ENCODE measurements at regions not wholly inside any gene's neighbourhood (a gene's known extent, or its start where the extent isn't known, plus 50 kb on each side); places are given as distances from the start of the nearest gene placed in this dataset.

GRCh38 chr3:73164622-73165021, 103.2 kb downstream of the EBLN2 start:
- Histone ChIP-seq H3K9me3 (no peaks in the 10 kb centered on the region), H3K36me3 (no peaks in the 10 kb centered on the region), H3K27me3 (no peaks in the 10 kb centered on the region), H3K4me3 (no peak overlapping the region), H3K4me1 (ENCODE audit: insufficient read depth) (no peaks in the 10 kb centered on the region), H3K27ac (no peak overlapping the region)
- intact Hi-C loops (cut with DNase I) = no loop called here
- no peak for DNase-seq
- TF ChIP-seq EP300 (IDR thresholded peaks at IDR 0.05) = no peak
- no peak for TF ChIP-seq CTCF (IDR thresholded peaks at IDR 0.05)
- TF ChIP-seq POLR2A (IDR thresholded peaks at IDR 0.05) = no peak
- 87 to 90% (median 89%) methylated on average over 4 of the region's 4 CpGs for WGBS, 3 donors

GRCh38 chr3:73175698-73176097, 114.2 kb downstream of the EBLN2 start:
- no peaks in the 10 kb centered on the region for H3K9me3 ChIP-seq
- H3K4me1 ChIP-seq (ENCODE audit: insufficient read depth) = no peaks in the 10 kb centered on the region
- H3K36me3 ChIP-seq = no peaks in the 10 kb centered on the region
- H3K27me3 ChIP-seq = no peaks in the 10 kb centered on the region
- intact Hi-C loops (cut with DNase I) = no loop called here
- H3K27ac ChIP-seq = no peak overlapping the region
- DNase-seq = no peak
- WGBS, 3 donors = 92 to 94% (median 93%) methylated on average over 1 of the region's 1 CpG
- H3K4me3 ChIP-seq = no peak overlapping the region
- TF ChIP-seq POLR2A (IDR thresholded peaks at IDR 0.05) = no peak
- no peak for TF ChIP-seq EP300 (IDR thresholded peaks at IDR 0.05)
- no peak for TF ChIP-seq CTCF (IDR thresholded peaks at IDR 0.05)

- Histone ChIP-seq H3K9me3 (no peaks in the 10 kb centered on the region), H3K4me3 (no peak overlapping the region), H3K4me1 (ENCODE audit: insufficient read depth) (no peaks in the 10 kb centered on the region), H3K27me3 (no peaks in the 10 kb centered on the region), H3K27ac (no peak overlapping the region), H3K36me3 (no peaks in the 10 kb centered on the region)
- TF ChIP-seq EP300 (IDR thresholded peaks at IDR 0.05) = no peak
- DNase-seq = no peak
- WGBS, 3 donors = 85 to 100% (median 86%) methylated on average over 2 of the region's 2 CpGs
- intact Hi-C loops (cut with DNase I) = no loop called here
Measured at GRCh38 chr3:73176941-73177340, 115.5 kb downstream of the EBLN2 start.

GRCh38 chr3:73177827-73178226, 116.4 kb downstream of the EBLN2 start:
- no peaks in the 10 kb centered on the region for H3K27me3 ChIP-seq
- TF ChIP-seq CTCF (IDR thresholded peaks at IDR 0.05) = no peak
- TF ChIP-seq EP300 (IDR thresholded peaks at IDR 0.05) = no peak
- TF ChIP-seq POLR2A (IDR thresholded peaks at IDR 0.05) = no peak
- H3K27ac ChIP-seq = no peak overlapping the region
- H3K9me3 ChIP-seq = no peaks in the 10 kb centered on the region
- no peak overlapping the region for H3K4me3 ChIP-seq
- no peaks in the 10 kb centered on the region for H3K4me1 ChIP-seq (ENCODE audit: insufficient read depth)
- H3K36me3 ChIP-seq = no peaks in the 10 kb centered on the region
- intact Hi-C loops (cut with DNase I) = no loop called here
- no peak for DNase-seq
- WGBS, 3 donors = 72 to 100% (median 96%) methylated on average over 1 of the region's 1 CpG

- TF ChIP-seq EP300 (IDR thresholded peaks at IDR 0.05) = no peak
- no peak for TF ChIP-seq CTCF (IDR thresholded peaks at IDR 0.05)
- no peak for TF ChIP-seq POLR2A (IDR thresholded peaks at IDR 0.05)
- H3K27me3 ChIP-seq = no peaks in the 10 kb centered on the region
- no peaks in the 10 kb centered on the region for H3K4me1 ChIP-seq (ENCODE audit: insufficient read depth)
- H3K36me3 ChIP-seq = no peaks in the 10 kb centered on the region
- DNase-seq = no peak
- H3K9me3 ChIP-seq = no peaks in the 10 kb centered on the region
- H3K27ac ChIP-seq = no peak overlapping the region
- 94 to 95% (median 95%) methylated on average over 4 of the region's 4 CpGs for WGBS, 3 donors
- intact Hi-C loops (cut with DNase I) = no loop called here
- H3K4me3 ChIP-seq = no peak overlapping the region
Measured at GRCh38 chr3:73179601-73180000, 118.1 kb downstream of the EBLN2 start.

Data from ovary (tissue), 7 donors.